Fibroblast of lung (primary cell): ENCODE measurements at regions not wholly inside any gene's neighbourhood (a gene's known extent, or its start where the extent isn't known, plus 50 kb on each side); places are given as distances from the start of the nearest gene placed in this dataset.

Experiments
- DNase-seq, 2 donors: peaks; one replicate each; pipeline versions ENCODE4 v3.0.0 to v3.0.0-alpha.2; 2010; ENCODE audit warnings: low read depth in 2 of 2
- H2AFZ ChIP-seq: 2 replicates; pipeline ENCODE4 v1.5.1; 2012; ENCODE audit warnings: low read length, control low read depth, inconsistent platforms
- H3K27ac ChIP-seq: 2 replicates; pipeline ENCODE4 v1.5.1; 2011; ENCODE audit warnings: low read length, control low read depth; ENCODE audit not compliant: insufficient read depth
- H3K27me3 ChIP-seq: 2 replicates; pipeline ENCODE4 v1.5.1; 2011; ENCODE audit warnings: mild to moderate bottlenecking, low read length; ENCODE audit not compliant: control insufficient read depth, insufficient read depth
- H3K36me3 ChIP-seq: 2 replicates; pipeline ENCODE4 v1.5.1; 2011; ENCODE audit warnings: low read length; ENCODE audit not compliant: control insufficient read depth, insufficient read depth
- H3K4me1 ChIP-seq: 2 replicates; pipeline ENCODE4 v1.5.1; 2011; ENCODE audit warnings: low read length; ENCODE audit not compliant: control insufficient read depth, insufficient read depth; ENCODE audit errors: extremely low read depth
- H3K4me2 ChIP-seq: 2 replicates; pipeline ENCODE4 v1.5.1; 2011; ENCODE audit warnings: low read length, control low read depth; ENCODE audit not compliant: insufficient read depth; ENCODE audit errors: extremely low read depth
- H3K4me3 ChIP-seq, 4 experiments: fragments of 200-600 bp in 1 of 4; sonication (generic) in 1 of 4; replicated peaks in 1 of 4; 2 replicates each; pipeline ENCODE4 v1.5.1; 2011 to 2016; ENCODE audit warnings: low read length in 4 of 4, low read depth in 3 of 4, mild to moderate bottlenecking in 3 of 4, control low read depth in 2 of 4, inconsistent platforms in 1 of 4, mixed read lengths in 1 of 4; ENCODE audit not compliant: insufficient read depth in 1 of 4; ENCODE audit errors: control extremely low read depth in 1 of 4
- H3K79me2 ChIP-seq: 2 replicates; pipeline ENCODE4 v1.5.1; 2012; ENCODE audit warnings: mild to moderate bottlenecking, low read length, inconsistent platforms; ENCODE audit not compliant: control insufficient read depth, insufficient read depth
- H3K9ac ChIP-seq: 2 replicates; pipeline ENCODE4 v1.5.1; 2011; ENCODE audit warnings: mild to moderate bottlenecking, low read length, control low read depth; ENCODE audit not compliant: insufficient read depth
- H3K9me3 ChIP-seq: 2 replicates; pipeline ENCODE4 v1.5.1; 2012; ENCODE audit warnings: low read depth, low read length; ENCODE audit not compliant: control insufficient read depth, insufficient read depth
- H4K20me1 ChIP-seq: 2 replicates; pipeline ENCODE4 v1.5.1; 2011; ENCODE audit warnings: low read length; ENCODE audit not compliant: control insufficient read depth, insufficient read depth; ENCODE audit errors: extremely low read depth
- EZH2 ChIP-seq: IDR thresholded peaks from 2 replicates; pipeline ENCODE4 v1.5.1; 2012; ENCODE audit warnings: low read length, control low read depth, mild to moderate bottlenecking; ENCODE audit errors: missing control alignments
- TF ChIP-seq, protein P1 (sequence below), 2 donors: IDR thresholded peaks in 1 of 2; conservative IDR thresholded peaks in 1 of 2; 1 replicate in 1 of 2; 2 replicates in 1 of 2; pipeline ENCODE4 v1.5.1; 2011 to 2012; ENCODE audit warnings: low read length in 2 of 2, control low read depth in 1 of 2, inconsistent platforms in 1 of 2, low read depth in 1 of 2, mild to moderate bottlenecking in 1 of 2

- Histone ChIP-seq H3K9ac (no peak overlapping the region), H4K20me1 (no peaks in the 10 kb centered on the region), H3K27me3 (peaks cover 2% of the 10 kb centered on the region), H3K4me2 (no peak overlapping the region), H2AFZ (peak overlapping the region; percentile 46), H3K4me3 (no peak overlapping the region), H3K36me3 (no peaks in the 10 kb centered on the region), H3K4me1 (no peaks in the 10 kb centered on the region), H3K9me3 (no peaks in the 10 kb centered on the region), H3K27ac (no peak overlapping the region), H3K79me2 (no peaks in the 10 kb centered on the region)
- no peak for DNase-seq
- TF ChIP-seq, protein P1, sequence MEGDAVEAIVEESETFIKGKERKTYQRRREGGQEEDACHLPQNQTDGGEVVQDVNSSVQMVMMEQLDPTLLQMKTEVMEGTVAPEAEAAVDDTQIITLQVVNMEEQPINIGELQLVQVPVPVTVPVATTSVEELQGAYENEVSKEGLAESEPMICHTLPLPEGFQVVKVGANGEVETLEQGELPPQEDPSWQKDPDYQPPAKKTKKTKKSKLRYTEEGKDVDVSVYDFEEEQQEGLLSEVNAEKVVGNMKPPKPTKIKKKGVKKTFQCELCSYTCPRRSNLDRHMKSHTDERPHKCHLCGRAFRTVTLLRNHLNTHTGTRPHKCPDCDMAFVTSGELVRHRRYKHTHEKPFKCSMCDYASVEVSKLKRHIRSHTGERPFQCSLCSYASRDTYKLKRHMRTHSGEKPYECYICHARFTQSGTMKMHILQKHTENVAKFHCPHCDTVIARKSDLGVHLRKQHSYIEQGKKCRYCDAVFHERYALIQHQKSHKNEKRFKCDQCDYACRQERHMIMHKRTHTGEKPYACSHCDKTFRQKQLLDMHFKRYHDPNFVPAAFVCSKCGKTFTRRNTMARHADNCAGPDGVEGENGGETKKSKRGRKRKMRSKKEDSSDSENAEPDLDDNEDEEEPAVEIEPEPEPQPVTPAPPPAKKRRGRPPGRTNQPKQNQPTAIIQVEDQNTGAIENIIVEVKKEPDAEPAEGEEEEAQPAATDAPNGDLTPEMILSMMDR (conservative IDR thresholded peaks at IDR 0.05 in 1 of 2, IDR thresholded peaks at IDR 0.05 in 1 of 2; ENCODE audit: low read depth in 1 of 2, low read length in 2 of 2), result no peak
- TF ChIP-seq EZH2, result no peak
These were observed 58.9 kb upstream of the DAZL start for GRCh38 chr3:16663854-16664712.

- DNase-seq, result no peak
- peaks cover 2% of the 10 kb centered on the region for H3K27me3 ChIP-seq
- no peak overlapping the region for H3K27ac ChIP-seq
- no peaks in the 10 kb centered on the region for H3K9me3 ChIP-seq
- TF ChIP-seq, protein P1 (conservative IDR thresholded peaks at IDR 0.05 in 1 of 2, IDR thresholded peaks at IDR 0.05 in 1 of 2; ENCODE audit: low read depth in 1 of 2, low read length in 2 of 2), result no peak
- TF ChIP-seq EZH2, result no peak
- no peak overlapping the region for H2AFZ ChIP-seq
- H3K4me3 ChIP-seq, result no peak overlapping the region
- H3K9ac ChIP-seq, result no peak overlapping the region
- H3K4me1 ChIP-seq, result no peaks in the 10 kb centered on the region
- H3K4me2 ChIP-seq, result no peak overlapping the region
- H4K20me1 ChIP-seq, result no peaks in the 10 kb centered on the region
- H3K79me2 ChIP-seq, result no peaks in the 10 kb centered on the region
- H3K36me3 ChIP-seq, result no peaks in the 10 kb centered on the region
These were observed 60.1 kb upstream of the DAZL start for GRCh38 chr3:16665282-16665741.

DNA sequence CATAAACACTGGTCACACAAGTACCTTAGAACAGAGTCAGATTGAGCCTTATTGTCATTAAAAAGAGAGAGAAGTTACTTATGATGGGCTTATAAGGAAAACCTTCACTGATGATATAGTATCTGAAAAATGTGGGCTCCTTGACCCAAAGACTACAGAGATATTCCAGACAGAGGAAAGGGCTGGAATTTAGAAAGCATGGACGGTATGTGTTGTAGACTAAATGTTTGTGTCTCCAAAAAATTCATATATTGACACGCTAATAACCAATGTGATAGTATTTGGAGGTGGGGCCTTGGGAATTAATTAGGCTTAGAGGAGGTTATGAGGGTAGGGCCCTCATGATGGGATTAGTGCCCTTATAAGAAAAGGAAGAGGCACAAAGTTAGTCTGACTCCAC, 61.0 kb upstream of the DAZL start:
- TF ChIP-seq, protein P1 (conservative IDR thresholded peaks at IDR 0.05 in 1 of 2, IDR thresholded peaks at IDR 0.05 in 1 of 2; ENCODE audit: low read depth in 1 of 2, low read length in 2 of 2), result no peak
- TF ChIP-seq EZH2, result no peak
- no peaks in the 10 kb centered on the region for H4K20me1 ChIP-seq
- no peaks in the 10 kb centered on the region for H3K79me2 ChIP-seq
- DNase-seq, result no peak
- no peak overlapping the region for H3K9ac ChIP-seq
- no peak overlapping the region for H3K4me3 ChIP-seq
- no peak overlapping the region for H3K27ac ChIP-seq
- no peaks in the 10 kb centered on the region for H3K4me1 ChIP-seq
- no peak overlapping the region for H3K4me2 ChIP-seq
- H3K27me3 ChIP-seq, result peaks cover 2% of the 10 kb centered on the region
- H3K9me3 ChIP-seq, result no peaks in the 10 kb centered on the region
- H2AFZ ChIP-seq, result no peak overlapping the region
- H3K36me3 ChIP-seq, result no peaks in the 10 kb centered on the region
